Vagina (tissue), 2 donors: ENCODE measurements at regions not wholly inside any gene's neighbourhood (a gene's known extent, or its start where the extent isn't known, plus 50 kb on each side); places are given as distances from the start of the nearest gene placed in this dataset.

Source experiments
- CTCF ChIP-seq, 3 experiments: fragments of 450-650 bp in 2 of 3; fragments of 200-600 bp in 1 of 3; sonication (generic) in 1 of 3; IDR thresholded peaks; one replicate each; pipeline ENCODE4 v1.5.1; 2017 to 2019; ENCODE audit warnings: antibody characterized with exemption in 3 of 3, mild to moderate bottlenecking in 2 of 3, moderate library complexity in 2 of 3
- POLR2A ChIP-seq, 2 donors: fragments of 450-650 bp; IDR thresholded peaks; one replicate each; pipeline ENCODE4 v1.6.1; 2017; ENCODE audit warnings: antibody characterized with exemption in 2 of 2, mild to moderate bottlenecking in 2 of 2, moderate library complexity in 2 of 2
- POLR2AphosphoS5 ChIP-seq, 2 donors: sonication (generic); formaldehyde crosslinking; IDR thresholded peaks; one replicate each; pipeline ENCODE4 v1.9.0; 2017; ENCODE audit warnings: antibody characterized with exemption in 2 of 2, mild to moderate bottlenecking in 2 of 2, low read depth in 1 of 2; ENCODE audit not compliant: insufficient read depth in 1 of 2

GRCh38 chr12:13745111-13745860, 236.1 kb downstream of the GRIN2B start:
- no peak for TF ChIP-seq CTCF (IDR thresholded peaks at IDR 0.05)
- TF ChIP-seq POLR2AphosphoS5 (IDR thresholded peaks at IDR 0.05; ENCODE audit: insufficient read depth in 1 of 2, low read depth in 1 of 2) = no peak
- no peak for TF ChIP-seq POLR2A (IDR thresholded peaks at IDR 0.05)
